Sigmoid colon (tissue), 4 donors: ENCODE measurements at regions not wholly inside any gene's neighbourhood (a gene's known extent, or its start where the extent isn't known, plus 50 kb on each side); places are given as distances from the start of the nearest gene placed in this dataset.

ENCODE experiments used
- CTCF ChIP-seq, 4 experiments: fragments of 450-650 bp in 3 of 4; fragments of 200-600 bp in 1 of 4; IDR thresholded peaks; one replicate each; pipeline ENCODE4 v1.5.1; 2016 to 2019; ENCODE audit warnings: antibody characterized with exemption in 4 of 4, mild to moderate bottlenecking in 3 of 4, moderate library complexity in 2 of 4
- EP300 ChIP-seq, 4 donors: sonication (generic); formaldehyde crosslinking; IDR thresholded peaks; one replicate each; pipeline ENCODE4 v1.6.1; 2017; ENCODE audit warnings: antibody characterized with exemption in 4 of 4
- POLR2A ChIP-seq, 2 donors: fragments of 450-650 bp; IDR thresholded peaks; one replicate each; pipeline ENCODE4 v1.6.1; 2016; ENCODE audit warnings: antibody characterized with exemption in 2 of 2, mild to moderate bottlenecking in 2 of 2, moderate library complexity in 2 of 2
- POLR2AphosphoS5 ChIP-seq, 4 donors: sonication (generic); formaldehyde crosslinking; IDR thresholded peaks; one replicate each; pipeline ENCODE4 v1.6.1; 2017; ENCODE audit warnings: antibody characterized with exemption in 4 of 4

GRCh38 chr6:16993396-16993795, 108.5 kb upstream of the STMND1 start:
- TF ChIP-seq CTCF (IDR thresholded peaks at IDR 0.05), result no peak
- TF ChIP-seq POLR2A (IDR thresholded peaks at IDR 0.05), result no peak
- no peak for TF ChIP-seq POLR2AphosphoS5 (IDR thresholded peaks at IDR 0.05)
- no peak for TF ChIP-seq EP300 (IDR thresholded peaks at IDR 0.05)
